ENCODE measurements at regions not wholly inside any gene's neighbourhood (a gene's known extent, or its start where the extent isn't known, plus 50 kb on each side); places are given as distances from the start of the nearest gene placed in this dataset.

GRCh38 chr2:175766880-175767279 lies 235.2 kb downstream of the LNPK start:
- TF ChIP-seq EZH2 (IDR thresholded peaks at IDR 0.05; ENCODE audit: borderline replicate concordance, low read depth, low read length, poor library complexity, severe bottlenecking) (no peak), CTCF (conservative IDR thresholded peaks at IDR 0.05; ENCODE audit: low read depth, low read length) (no peak)

All from A673 (cell line).